Endometrium (tissue), 2 donors: ENCODE measurements at regions not wholly inside any gene's neighbourhood (a gene's known extent, or its start where the extent isn't known, plus 50 kb on each side); places are given as distances from the start of the nearest gene placed in this dataset.
A peak's percentile ranks its signal among the peaks of the same experiment; 100 is the strongest.
"Not testable (repeated sequence)": the region's sequence is repeated elsewhere in the genome, so short reads cannot be mapped to it uniquely, and the experiment has no call there.

Experiments used
- FAIRE-seq: peaks from 2 replicates; lab custom pipeline; 2012; peaks lifted over from hg19 to GRCh38; lab: Jason Lieb, UNC
- donor health status: control.
- donor health status: control.

- FAIRE-seq: no peak
These were observed 300.4 kb downstream of the MAN2A1 start for GRCh38 chr5:109989994-109990722.

DNA sequence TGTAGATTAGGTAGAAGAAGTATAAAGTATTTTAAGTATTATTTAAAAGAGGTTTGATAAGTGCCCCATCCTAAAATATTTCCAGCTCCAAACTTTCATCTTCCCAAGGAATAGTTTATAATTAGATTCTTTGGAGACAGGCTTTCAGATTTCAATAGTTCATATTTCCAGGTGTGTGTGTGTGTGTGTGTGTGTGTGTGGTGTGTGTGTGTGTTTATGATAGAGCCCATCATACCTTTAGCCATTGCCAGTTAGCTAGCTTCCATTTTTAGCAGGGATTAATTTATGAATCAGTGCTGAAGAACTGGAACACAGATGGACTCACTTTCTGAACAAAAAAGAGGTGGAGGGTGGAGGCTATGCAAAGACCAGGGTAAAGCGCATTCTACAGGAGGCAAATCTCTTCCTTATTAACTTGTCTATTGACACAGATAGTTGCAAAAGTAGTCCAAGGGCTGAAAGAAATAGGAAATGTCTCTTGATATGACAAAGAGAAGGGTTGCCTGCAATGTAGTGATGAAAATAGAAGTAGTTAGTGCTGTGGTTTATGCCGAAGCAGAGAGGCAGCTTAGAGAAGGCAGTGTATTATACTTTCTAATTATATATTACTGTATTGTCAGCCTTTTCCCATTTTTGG, 301.1 kb downstream of the MAN2A1 start:
- FAIRE-seq: no peak

- FAIRE-seq: no peak
These were observed 302.7 kb downstream of the MAN2A1 start for GRCh38 chr5:109992264-109992915.

DNA sequence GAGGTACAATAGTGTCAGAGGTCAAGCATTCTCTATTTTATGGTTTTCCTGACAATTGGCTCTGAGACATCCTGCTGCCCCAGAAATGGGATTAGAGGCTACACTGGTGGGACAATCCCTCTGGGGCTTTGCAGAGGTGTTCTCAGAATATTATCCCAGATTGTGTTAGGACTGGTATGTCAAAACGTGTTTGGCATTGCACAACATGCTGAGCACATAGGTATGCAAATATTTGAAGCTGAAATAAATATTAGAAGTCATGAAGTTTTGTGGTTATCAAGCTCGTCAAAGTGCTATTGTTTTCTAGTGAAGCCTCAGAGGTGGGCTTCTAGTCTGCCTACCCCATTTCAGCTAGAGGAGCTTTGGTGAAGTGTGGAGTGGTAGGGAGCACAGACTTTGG, 304.4 kb downstream of the MAN2A1 start:
- FAIRE-seq: no peak

DNA sequence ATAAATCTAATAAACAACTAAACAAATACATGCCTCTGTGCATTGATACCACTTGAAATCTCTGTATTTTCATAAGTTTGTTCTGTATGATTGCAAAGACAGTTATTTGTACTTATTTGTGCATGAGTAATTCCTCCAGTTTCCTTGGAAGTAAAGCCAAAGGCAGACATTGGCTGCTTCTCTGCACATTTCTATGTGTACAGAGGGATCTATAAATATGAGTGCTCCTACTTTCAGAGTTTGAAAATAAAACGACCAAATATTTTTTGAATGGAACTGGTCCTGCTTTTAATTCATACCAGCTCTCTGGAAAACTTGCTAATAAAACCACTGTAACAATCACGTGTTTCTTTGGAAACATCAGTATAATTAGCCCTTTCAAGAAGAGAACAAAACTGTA, 306.5 kb downstream of the MAN2A1 start:
- peak; percentile 65 for FAIRE-seq

DNA sequence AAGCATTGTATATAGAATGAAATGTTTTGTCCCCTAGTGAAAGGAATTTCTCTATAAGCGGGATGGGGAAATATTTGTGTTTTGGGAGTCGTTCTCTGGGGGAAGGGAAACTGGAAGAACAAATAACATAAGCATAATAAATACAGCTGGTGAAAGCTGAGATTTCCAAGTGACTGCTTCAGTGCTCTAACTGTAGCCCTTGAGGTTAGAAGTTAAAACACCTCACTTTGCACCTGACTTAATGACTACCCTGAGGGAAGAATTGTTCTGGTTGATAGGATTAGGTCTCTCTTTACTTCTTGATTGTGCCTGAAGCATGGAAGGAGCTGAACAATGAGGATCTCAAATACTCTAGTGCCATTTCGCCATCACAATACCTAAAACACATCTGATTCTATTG, 307.4 kb downstream of the MAN2A1 start:
- no peak for FAIRE-seq

DNA sequence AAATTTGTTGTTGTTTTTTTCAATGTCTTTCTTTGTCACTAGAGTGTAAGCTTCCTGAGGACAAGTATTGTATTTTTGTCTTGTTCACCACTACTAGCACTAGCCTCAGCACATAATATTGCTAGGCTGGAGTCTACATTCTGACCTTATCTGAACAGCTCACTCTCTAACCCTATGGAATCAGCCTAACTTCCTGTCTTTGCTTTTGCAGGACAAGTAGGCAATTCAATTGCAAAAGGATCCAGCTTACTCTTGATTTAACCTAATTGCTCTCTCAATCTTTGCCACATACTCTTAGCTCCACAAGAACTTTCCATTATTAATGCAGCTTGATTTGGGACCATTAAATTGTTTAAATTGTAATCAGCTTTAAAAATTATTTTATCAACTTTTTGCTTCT, 308.5 kb downstream of the MAN2A1 start:
- no peak for FAIRE-seq

GRCh38 chr5:109998726-109999125, 309.0 kb downstream of the MAN2A1 start:
- no peak for FAIRE-seq

DNA sequence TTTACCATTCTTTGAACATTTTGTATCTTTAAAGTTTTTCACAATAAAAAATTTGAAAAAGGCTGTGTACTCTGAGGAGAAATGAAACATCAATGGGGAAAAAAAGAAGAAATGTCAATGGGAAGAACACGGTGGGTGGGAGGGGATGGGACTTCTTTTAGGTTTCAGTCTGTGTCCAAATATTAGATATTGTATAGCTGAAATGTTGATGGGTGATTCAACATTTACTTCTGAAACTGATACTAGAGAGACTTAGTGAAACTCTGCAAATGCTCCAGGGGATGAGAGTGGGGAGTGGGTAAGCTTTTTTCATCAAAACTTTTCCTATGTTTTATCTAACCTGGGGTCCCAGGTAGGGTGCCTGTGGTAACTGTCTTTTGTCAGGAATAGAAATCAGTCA, 311.9 kb downstream of the MAN2A1 start:
- FAIRE-seq: no peak

DNA sequence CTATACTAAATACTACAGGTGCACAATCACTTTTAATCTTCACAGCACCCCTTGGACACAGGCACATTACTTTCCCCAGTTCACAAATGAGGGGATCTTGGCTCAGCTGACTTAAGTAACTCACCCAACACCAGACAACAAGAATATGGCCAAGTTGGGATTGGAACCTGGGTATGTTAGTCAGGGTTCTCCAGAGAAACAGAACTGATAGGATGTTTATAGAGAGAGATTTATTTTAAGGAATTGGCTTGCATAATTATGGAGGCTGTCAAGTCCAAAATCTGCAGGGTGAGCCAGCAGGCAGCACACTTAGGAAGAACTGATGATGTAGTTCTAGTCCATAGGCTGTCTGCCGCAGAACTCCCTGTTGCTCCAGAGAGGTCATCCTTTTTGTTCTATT, 312.9 kb downstream of the MAN2A1 start:
- FAIRE-seq: no peak

DNA sequence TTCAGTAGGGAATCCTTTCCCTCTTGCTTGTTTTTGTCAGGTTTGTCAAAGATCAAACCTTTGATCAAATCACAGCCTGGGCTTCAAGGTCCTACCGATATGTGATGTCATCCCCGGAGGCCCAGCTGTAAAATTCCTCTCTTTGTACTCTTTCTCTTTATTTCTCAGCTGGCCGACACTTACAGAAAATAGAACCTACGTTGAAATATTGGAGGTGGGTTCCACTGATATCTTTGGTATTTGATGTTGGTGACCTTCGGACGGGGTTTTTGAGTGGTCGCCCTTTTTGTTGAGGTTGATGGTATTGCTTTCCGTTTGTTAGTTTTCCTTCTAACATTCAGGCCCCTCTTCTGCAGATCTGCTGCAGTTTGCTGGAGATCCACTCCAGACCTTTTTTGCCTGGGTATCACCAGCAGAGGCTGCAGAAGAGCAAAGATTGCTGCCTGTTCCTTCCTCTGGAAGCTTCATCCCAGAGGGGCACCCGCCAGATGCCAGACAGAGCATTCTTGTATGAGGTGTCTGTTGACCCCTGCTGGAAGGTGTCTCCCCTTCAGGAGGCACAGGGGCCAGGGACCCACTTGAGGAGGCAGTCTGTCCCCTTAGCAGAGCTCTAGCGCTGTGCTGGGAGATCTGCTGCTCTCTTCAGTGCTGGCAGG, 316.3 kb downstream of the MAN2A1 start:
- FAIRE-seq: not testable (repeated sequence)

GRCh38 chr5:110007101-110007500, 317.4 kb downstream of the MAN2A1 start:
- no peak for FAIRE-seq

GRCh38 chr5:110008131-110008530, 318.4 kb downstream of the MAN2A1 start:
- FAIRE-seq: no peak

DNA sequence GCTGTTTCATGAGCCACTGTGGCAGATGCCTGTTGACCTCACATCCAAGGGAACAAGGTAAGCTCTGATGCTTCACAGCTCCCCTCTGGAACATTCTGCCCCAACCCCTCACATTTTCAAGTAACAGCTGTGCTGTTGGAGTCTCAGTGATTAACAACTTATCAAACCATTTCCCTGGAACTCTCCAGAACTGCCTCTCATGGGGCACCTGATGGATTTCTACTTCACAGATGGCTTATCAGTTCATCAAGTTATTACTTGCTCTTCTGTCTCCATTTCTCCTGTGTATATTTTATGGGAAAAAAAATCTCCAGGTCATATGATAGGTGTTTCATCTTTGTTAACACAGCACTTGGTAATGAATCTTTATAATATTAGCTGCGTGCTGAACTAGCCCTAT, 322.4 kb downstream of the MAN2A1 start:
- no peak for FAIRE-seq

DNA sequence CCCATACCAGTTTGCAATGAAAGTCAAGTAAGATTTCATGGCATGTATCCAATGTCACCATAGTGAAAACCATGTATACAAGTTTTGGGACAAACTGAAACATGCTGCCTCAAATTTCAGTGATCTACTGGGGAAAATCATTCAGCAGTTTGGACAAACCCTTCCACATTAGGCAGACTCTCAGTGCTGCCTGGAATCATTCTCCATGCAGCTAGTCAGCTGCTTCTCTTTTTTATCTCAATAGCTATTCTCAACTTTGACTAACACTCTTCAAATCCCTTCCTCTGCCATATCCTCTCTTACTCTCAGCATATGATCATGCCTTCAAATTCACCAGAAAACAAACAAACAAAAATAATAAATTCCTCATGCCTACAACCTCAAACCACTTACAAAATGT, 323.3 kb downstream of the MAN2A1 start:
- no peak for FAIRE-seq

DNA sequence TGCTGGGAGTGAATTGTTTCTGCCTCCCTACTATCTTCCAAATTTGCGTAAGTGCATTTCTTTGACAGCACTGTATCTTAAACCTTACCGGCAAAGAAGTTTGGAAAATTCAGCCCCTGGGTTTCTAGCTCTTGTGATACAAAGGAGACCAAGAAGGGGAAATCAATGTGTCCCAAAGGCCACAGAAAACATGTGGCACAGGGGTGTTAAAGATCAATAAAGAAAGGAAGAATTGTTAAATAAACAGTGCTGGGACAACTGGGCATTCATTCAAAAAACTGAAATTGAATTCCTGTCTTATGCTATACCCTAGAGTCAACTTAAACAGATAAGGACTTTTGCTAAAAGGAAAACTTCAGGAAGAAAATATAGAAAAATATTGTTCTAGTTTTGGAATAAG, 328.1 kb downstream of the MAN2A1 start:
- FAIRE-seq: no peak

- FAIRE-seq: no peak
These were observed 328.8 kb downstream of the MAN2A1 start for GRCh38 chr5:110018509-110018908.

- FAIRE-seq: no peak
These were observed 329.4 kb downstream of the MAN2A1 start for GRCh38 chr5:110019119-110019518.

DNA sequence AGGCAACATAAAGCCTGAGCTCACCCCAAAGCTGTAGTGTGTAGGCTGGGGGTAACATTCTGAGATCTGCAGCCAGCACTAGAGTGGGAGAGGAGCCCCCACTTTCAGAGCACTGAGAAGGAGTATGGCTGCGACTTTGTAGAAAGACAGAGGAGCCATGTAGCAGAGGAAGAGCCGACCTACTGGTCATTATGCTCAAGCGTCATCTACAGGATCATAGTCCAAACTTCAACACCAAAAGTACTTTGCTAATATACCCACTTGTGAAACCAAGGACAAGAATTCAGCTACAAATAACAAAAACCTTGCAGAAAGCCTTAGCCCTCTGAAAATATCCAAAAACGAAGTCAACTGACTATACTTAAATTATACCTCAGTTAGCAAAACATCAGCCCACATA, 330.1 kb downstream of the MAN2A1 start:
- FAIRE-seq: no peak

DNA sequence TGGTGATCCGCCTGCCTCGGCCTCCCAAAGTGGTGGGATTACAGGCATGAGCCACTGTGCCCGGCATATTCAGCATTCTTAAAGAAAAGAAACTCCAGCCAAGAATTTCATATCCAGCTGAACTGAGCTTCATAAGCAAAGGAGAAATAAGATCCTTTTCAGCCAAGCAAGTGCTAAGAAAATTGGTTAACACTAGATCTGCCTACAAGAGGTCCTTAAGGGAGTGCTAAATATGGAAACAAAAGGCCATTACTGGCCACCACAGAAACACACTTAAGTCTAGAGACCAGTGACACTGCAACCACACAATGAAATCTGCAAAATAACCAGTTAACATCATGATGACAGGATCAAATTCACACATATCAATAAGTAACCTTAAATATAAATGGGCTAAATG, 331.5 kb downstream of the MAN2A1 start:
- FAIRE-seq: no peak

DNA sequence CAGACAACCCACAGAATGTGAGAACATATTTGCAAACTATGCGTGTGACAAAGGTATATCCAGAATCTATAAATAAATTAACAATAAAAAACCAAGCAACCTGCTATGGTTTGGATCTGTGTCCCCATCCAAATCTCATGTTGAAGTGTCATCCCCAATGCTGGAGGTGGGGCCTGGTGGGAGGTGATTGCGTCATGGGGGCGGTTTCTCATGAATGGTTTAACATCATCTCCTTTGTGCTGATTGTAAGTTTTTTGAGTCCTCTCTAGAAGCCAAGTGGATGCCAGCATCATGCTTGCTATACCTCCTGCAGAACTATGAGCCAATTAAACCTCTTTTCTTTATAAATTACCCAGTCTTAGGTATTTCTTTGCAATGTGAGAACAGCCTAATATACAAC, 335.4 kb downstream of the MAN2A1 start:
- no peak for FAIRE-seq

GRCh38 chr5:110027527-110028322, 338.0 kb downstream of the MAN2A1 start:
- FAIRE-seq: peak; percentile 91
